Stimulated activated CD4-positive, alpha-beta T cell treated with anti-CD3 and anti-CD28 coated beads, Interleukin-1b, Interleukin-23, amount 100 ng/mL, for 4 hours (primary cell): ENCODE measurements at regions not wholly inside any gene's neighbourhood (a gene's known extent, or its start where the extent isn't known, plus 50 kb on each side); places are given as distances from the start of the nearest gene placed in this dataset.

Experiments used
- DNase-seq, 2 donors: peaks; one replicate each; pipeline ENCODE4 v3.0.0-alpha.2; 2020; ENCODE audit warnings: low read depth in 2 of 2

GRCh38 chr7:70986297-70986696, 145.6 kb upstream of the GALNT17 start:
- no peak for DNase-seq

- no peak for DNase-seq
These were observed 137.8 kb upstream of the GALNT17 start for GRCh38 chr7:70994176-70994575.

GRCh38 chr7:70997261-70997660, 134.7 kb upstream of the GALNT17 start:
- DNase-seq = no peak

- DNase-seq = no peak
These were observed 126.8 kb upstream of the GALNT17 start for GRCh38 chr7:71005109-71005508.

- DNase-seq = no peak
These were observed 122.3 kb upstream of the GALNT17 start for GRCh38 chr7:71009636-71010035.

- DNase-seq = no peak
These were observed 116.6 kb upstream of the GALNT17 start for GRCh38 chr7:71015252-71015900.

- no peak for DNase-seq
These were observed 115.5 kb upstream of the GALNT17 start for GRCh38 chr7:71016401-71016800.

- DNase-seq = no peak
These were observed 114.3 kb upstream of the GALNT17 start for GRCh38 chr7:71017602-71018001.

GRCh38 chr7:71019706-71020105, 112.2 kb upstream of the GALNT17 start:
- no peak for DNase-seq

GRCh38 chr7:71021131-71021530, 110.8 kb upstream of the GALNT17 start:
- no peak for DNase-seq

- DNase-seq = no peak
These were observed 105.3 kb upstream of the GALNT17 start for GRCh38 chr7:71026680-71027079.

- no peak for DNase-seq
These were observed 97.7 kb upstream of the GALNT17 start for GRCh38 chr7:71034243-71034642.

GRCh38 chr7:71042591-71042990, 89.4 kb upstream of the GALNT17 start:
- DNase-seq = no peak

- DNase-seq = no peak
These were observed 81.5 kb upstream of the GALNT17 start for GRCh38 chr7:71050492-71050891.

- DNase-seq = no peak
These were observed 76.4 kb upstream of the GALNT17 start for GRCh38 chr7:71055504-71055903.

- no peak for DNase-seq
These were observed 54.0 kb upstream of the GALNT17 start for GRCh38 chr7:71077743-71078476.
